H9 (cell line): ENCODE measurements at regions not wholly inside any gene's neighbourhood (a gene's known extent, or its start where the extent isn't known, plus 50 kb on each side); places are given as distances from the start of the nearest gene placed in this dataset.

ENCODE experiments used
- DNase-seq: peaks from one replicate; pipeline ENCODE4 v3.0.0-alpha.2; 2017
- H2AFZ ChIP-seq: one replicate; pipeline ENCODE4 v1.6.1; 2013; ENCODE audit warnings: mild to moderate bottlenecking, low read length, control low read depth, moderate library complexity
- H2AK5ac ChIP-seq: 2 replicates; pipeline ENCODE4 v1.6.1; 2013; ENCODE audit warnings: low read length, control low read depth, mixed read lengths; ENCODE audit not compliant: insufficient read length
- H2BK120ac ChIP-seq: one replicate; pipeline ENCODE4 v1.6.1; 2013; ENCODE audit warnings: low read depth, mild to moderate bottlenecking, low read length, control low read depth, inconsistent platforms; ENCODE audit not compliant: poor library complexity, severe bottlenecking
- H2BK12ac ChIP-seq: 2 replicates; pipeline ENCODE4 v1.6.1; 2013; ENCODE audit warnings: low read length, control low read depth, mixed read lengths, low read depth; ENCODE audit not compliant: insufficient read length
- H2BK15ac ChIP-seq: 2 replicates; pipeline ENCODE4 v1.6.1; 2013; ENCODE audit warnings: low read depth, low read length, control low read depth
- H2BK20ac ChIP-seq: one replicate; pipeline ENCODE4 v1.6.1; 2013; ENCODE audit warnings: low read depth, mild to moderate bottlenecking, low read length, control low read depth, inconsistent platforms; ENCODE audit not compliant: poor library complexity, severe bottlenecking
- H2BK5ac ChIP-seq: 2 replicates; pipeline ENCODE4 v1.6.1; 2013; ENCODE audit warnings: low read length, control low read depth, mixed read lengths; ENCODE audit not compliant: insufficient read length
- H3K14ac ChIP-seq: 2 replicates; pipeline ENCODE4 v1.6.1; 2013; ENCODE audit warnings: low read length, control low read depth; ENCODE audit not compliant: insufficient read depth
- H3K18ac ChIP-seq: 2 replicates; pipeline ENCODE4 v1.6.1; 2013; ENCODE audit warnings: low read depth, mild to moderate bottlenecking, mixed read lengths, low read length, control low read depth; ENCODE audit not compliant: insufficient read length
- H3K23ac ChIP-seq: 2 replicates; pipeline ENCODE4 v1.6.1; 2013; ENCODE audit warnings: low read length, control low read depth, mixed read lengths, low read depth; ENCODE audit not compliant: insufficient read length
- H3K23me2 ChIP-seq: 2 replicates; pipeline ENCODE4 v1.6.1; 2013; ENCODE audit warnings: low read depth, mild to moderate bottlenecking, mixed read lengths, low read length, control low read depth; ENCODE audit not compliant: insufficient read length, poor library complexity, severe bottlenecking
- H3K27ac ChIP-seq: 2 replicates; pipeline ENCODE4 v1.5.1; 2013; ENCODE audit warnings: low read length, control low read depth, mixed read lengths, low read depth; ENCODE audit not compliant: insufficient read length
- H3K27me3 ChIP-seq: 2 replicates; pipeline ENCODE4 v1.6.1; 2013; ENCODE audit warnings: low read length, control low read depth, inconsistent platforms; ENCODE audit not compliant: insufficient read depth
- H3K4ac ChIP-seq: 2 replicates; pipeline ENCODE4 v1.6.1; 2013; ENCODE audit warnings: low read depth, mild to moderate bottlenecking, control low read depth, inconsistent platforms, low read length, moderate library complexity
- H3K4me1 ChIP-seq: 2 replicates; pipeline ENCODE4 v1.6.1; 2013; ENCODE audit warnings: low read length, control low read depth, inconsistent platforms; ENCODE audit not compliant: insufficient read depth
- H3K4me2 ChIP-seq: 2 replicates; pipeline ENCODE4 v1.6.1; 2013; ENCODE audit warnings: low read length, control low read depth, mixed read lengths; ENCODE audit not compliant: insufficient read length, insufficient read depth
- H3K56ac ChIP-seq: 2 replicates; pipeline ENCODE4 v1.6.1; 2013; ENCODE audit warnings: low read depth, mild to moderate bottlenecking, mixed read lengths, low read length, control low read depth; ENCODE audit not compliant: insufficient read length
- H3K79me1 ChIP-seq: 2 replicates; pipeline ENCODE4 v1.6.1; 2013; ENCODE audit warnings: low read depth, mild to moderate bottlenecking, moderate library complexity, low read length, control low read depth, inconsistent platforms; ENCODE audit not compliant: insufficient read depth, poor library complexity, severe bottlenecking
- H3K79me2 ChIP-seq: 2 replicates; pipeline ENCODE4 v1.6.1; 2013; ENCODE audit warnings: low read length, control low read depth, inconsistent platforms; ENCODE audit not compliant: insufficient read depth
- H3K9ac ChIP-seq: 2 replicates; pipeline ENCODE4 v1.6.1; 2013; ENCODE audit warnings: low read length, control low read depth, mixed read lengths; ENCODE audit not compliant: insufficient read length; ENCODE audit errors: extremely low read depth
- H3K9me3 ChIP-seq: one replicate; pipeline ENCODE4 v1.6.1; 2013; ENCODE audit warnings: low read depth, low read length, inconsistent platforms; ENCODE audit not compliant: control insufficient read depth
- H3T11ph ChIP-seq: one replicate; pipeline ENCODE4 v1.6.1; 2013; ENCODE audit warnings: mild to moderate bottlenecking, low read length, control low read depth, inconsistent platforms
- H4K20me1 ChIP-seq: one replicate; pipeline ENCODE4 v1.6.1; 2013; ENCODE audit not compliant: control insufficient read depth, insufficient read length, insufficient read depth
- H4K5ac ChIP-seq: 2 replicates; pipeline ENCODE4 v1.6.1; 2013; ENCODE audit warnings: low read depth, mild to moderate bottlenecking, mixed read lengths, low read length, control low read depth; ENCODE audit not compliant: insufficient read length
- H4K8ac ChIP-seq: replicated peaks from 2 replicates; pipeline ENCODE4 v1.6.1; 2013; ENCODE audit warnings: low read length, control low read depth, mixed read lengths, low read depth; ENCODE audit not compliant: insufficient read length
- H4K91ac ChIP-seq: 2 replicates; pipeline ENCODE4 v1.6.1; 2013; ENCODE audit warnings: low read depth, mild to moderate bottlenecking, moderate library complexity, mixed read lengths, low read length, control low read depth; ENCODE audit not compliant: insufficient read length
- H3K27ac Mint-ChIP-seq, 3 experiments: 2 replicates in 2 of 3; 3 replicates in 1 of 3; pipeline ENCODE4 v1.8.0; 2020 to 2021; ENCODE audit warnings: mixed read lengths in 3 of 3, mild to moderate bottlenecking in 1 of 3, moderate library complexity in 1 of 3
- H3K27me3 Mint-ChIP-seq: 2 replicates; pipeline ENCODE4 v1.8.0; 2021; ENCODE audit warnings: low read depth, mild to moderate bottlenecking, moderate library complexity, mixed read lengths
- H3K36me3 Mint-ChIP-seq, 3 experiments: 2 replicates in 2 of 3; 3 replicates in 1 of 3; pipeline ENCODE4 v1.8.0; 2020 to 2021; ENCODE audit warnings: low read depth in 3 of 3, mixed read lengths in 3 of 3; ENCODE audit not compliant: insufficient read depth in 1 of 3
- H3K4me1 Mint-ChIP-seq, 2 experiments: 2 replicates each; pipeline ENCODE4 v1.8.0; 2020; ENCODE audit warnings: mixed read lengths in 2 of 2
- H3K4me3 Mint-ChIP-seq, 2 experiments: 2 replicates in 1 of 2; 3 replicates in 1 of 2; pipeline ENCODE4 v1.8.0; 2020 to 2021; ENCODE audit warnings: mild to moderate bottlenecking in 2 of 2, mixed read lengths in 2 of 2, moderate library complexity in 1 of 2
- H3K9me3 Mint-ChIP-seq, 2 experiments: 2 replicates in 1 of 2; 3 replicates in 1 of 2; pipeline ENCODE4 v1.8.0; 2020; ENCODE audit warnings: mild to moderate bottlenecking in 2 of 2, mixed read lengths in 2 of 2, moderate library complexity in 1 of 2
- CTCF ChIP-seq: fragments of 200-600 bp; sonication (generic); conservative IDR thresholded peaks from 3 replicates; pipeline ENCODE4 v1.8.0; 2021; ENCODE audit warnings: antibody characterized with exemption, mild to moderate bottlenecking
- WGBS: extraction: QIAGEN DNeasy Blood & Tissue Kit; methylation state at CpG from one replicate; pipeline ENCODE4 v1.1.7; 2013; ENCODE audit warnings: missing lambda C conversion rate, low lambda C conversion rate, mixed read lengths; ENCODE audit not compliant: insufficient read length; ENCODE audit errors: extremely low coverage; 5-methylcytosine and 5-hydroxymethylcytosine counted together

DNA sequence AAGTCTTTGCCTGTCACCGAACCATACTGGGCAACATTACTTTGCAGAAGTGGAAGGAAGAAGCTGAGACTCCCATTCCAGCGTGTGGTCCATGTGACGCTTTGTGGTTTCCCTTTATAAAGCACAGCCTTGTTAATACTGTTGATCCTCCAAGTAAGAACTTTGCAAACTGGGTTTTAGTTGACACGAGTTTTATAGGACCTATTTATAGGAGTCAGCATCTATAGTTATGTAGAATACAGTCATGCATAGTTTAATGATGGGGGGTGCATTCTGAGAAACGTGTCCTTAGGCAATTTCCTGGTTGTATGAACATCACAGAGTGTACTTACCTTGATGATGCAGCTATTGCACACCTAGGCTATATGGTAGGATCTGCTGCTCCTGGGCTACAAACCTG lies 1879.4 kb upstream of the TENM3 start:
- Histone ChIP-seq H3K18ac (no peak overlapping the region), H3K9ac (no peak overlapping the region), H4K8ac (no peak overlapping the region), H2AFZ (no peak overlapping the region), H2BK12ac (no peak overlapping the region), H2BK120ac (no peak overlapping the region), H3K79me2 (no peaks in the 10 kb centered on the region), H3K23ac (no peak overlapping the region), H3K4ac (no peak overlapping the region), H3K4me2 (no peak overlapping the region), H4K91ac (no peak overlapping the region), H2BK5ac (no peak overlapping the region), H3K56ac (no peak overlapping the region), H4K20me1 (no peaks in the 10 kb centered on the region), H4K5ac (no peak overlapping the region), H3K14ac (no peak overlapping the region), H3K79me1 (no peaks in the 10 kb centered on the region), H3K23me2 (no peaks in the 10 kb centered on the region), H3K4me1 (no peaks in the 10 kb centered on the region), H3T11ph (no peak overlapping the region), H2AK5ac (no peak overlapping the region), H3K27me3 (no peaks in the 10 kb centered on the region), H2BK20ac (no peak overlapping the region), H3K27ac (no peak overlapping the region), H3K9me3 (no peaks in the 10 kb centered on the region), H2BK15ac (no peak overlapping the region)
- Mint-ChIP-seq H3K27ac (no peak overlapping the region), H3K4me1 (no peaks in the 10 kb centered on the region), H3K9me3 (peaks cover 0 to 2% of the 10 kb centered on the region in 2 experiments; a peak in 1 of 5 replicates), H3K27me3 (no peaks in the 10 kb centered on the region), H3K4me3 (no peak overlapping the region), H3K36me3 (no peaks in the 10 kb centered on the region; a peak in 1 of 7 replicates)
- no peak for TF ChIP-seq CTCF
- no CpG with 5 or more reads among the region's 5 CpGs for WGBS
- DNase-seq, result no peak
